Esophagus squamous epithelium (tissue), 5 donors: ENCODE measurements at regions not wholly inside any gene's neighbourhood (a gene's known extent, or its start where the extent isn't known, plus 50 kb on each side); places are given as distances from the start of the nearest gene placed in this dataset.

Experiments
- DNase-seq: peaks from one replicate; lab custom pipeline; 2025; lab: John Stamatoyannopoulos, UW
- H3K27ac ChIP-seq, 4 donors: fragments of 200-600 bp; sonication (generic); one replicate each; pipeline ENCODE4 v1.5.1; 2016 to 2019; ENCODE audit warnings: mild to moderate bottlenecking in 1 of 4
- H3K27me3 ChIP-seq, 4 donors: fragments of 200-600 bp; sonication (generic); 1 replicate in 3 of 4; 2 replicates in 1 of 4; pipeline versions ENCODE4 v1.5.1 to v1.6.0; 2017 to 2021; ENCODE audit warnings: antibody characterized with exemption in 1 of 4
- H3K36me3 ChIP-seq, 3 donors: fragments of 200-600 bp; sonication (generic); one replicate each; pipeline ENCODE4 v1.5.1; 2016 to 2019
- H3K4me1 ChIP-seq, 3 donors: fragments of 200-600 bp; sonication (generic); one replicate each; pipeline ENCODE4 v1.5.1; 2017 to 2019
- H3K4me3 ChIP-seq, 4 donors: fragments of 200-600 bp; sonication (generic); 1 replicate in 3 of 4; 2 replicates in 1 of 4; pipeline ENCODE4 v1.5.1; 2016 to 2019; ENCODE audit warnings: mild to moderate bottlenecking in 2 of 4, moderate library complexity in 1 of 4
- H3K9me3 ChIP-seq, 3 donors: fragments of 200-600 bp; sonication (generic); one replicate each; pipeline ENCODE4 v1.5.1; 2016 to 2019
- POLR2A ChIP-seq, 4 donors: fragments of 450-650 bp; IDR thresholded peaks; one replicate each; pipeline ENCODE4 v1.6.1; 2017; ENCODE audit warnings: antibody characterized with exemption in 4 of 4, mild to moderate bottlenecking in 4 of 4, moderate library complexity in 3 of 4
- WGBS, 2 donors: methylation state at CpG; one replicate each; pipeline ENCODE4 v1.1.5; 2018; 5-methylcytosine and 5-hydroxymethylcytosine counted together
- intact Hi-C: fragments of 100-400 bp; cut with DNase I; formaldehyde crosslinking; loops from one replicate; pipeline ENCODE4 v1.15.0; 2022
- TF ChIP-seq, protein P1 (sequence below), 6 experiments: fragments of 450-650 bp in 4 of 6; fragments of 200-600 bp in 2 of 6; sonication (generic) in 2 of 6; IDR thresholded peaks; one replicate each; pipeline ENCODE4 v1.5.1; 2016 to 2019; ENCODE audit warnings: antibody characterized with exemption in 6 of 6, mild to moderate bottlenecking in 4 of 6, moderate library complexity in 4 of 6
- donor health status: DM: yes; HTN: yes; CAD: no.

- intact Hi-C loops = no loop called here
- no peak for DNase-seq
- Histone ChIP-seq H3K4me3 (no peak overlapping the region), H3K27me3 (no peaks in the 10 kb centered on the region), H3K4me1 (no peaks in the 10 kb centered on the region), H3K9me3 (no peaks in the 10 kb centered on the region), H3K27ac (no peak overlapping the region), H3K36me3 (no peaks in the 10 kb centered on the region)
- TF ChIP-seq POLR2A (IDR thresholded peaks at IDR 0.05) = no peak
- TF ChIP-seq, protein P1, sequence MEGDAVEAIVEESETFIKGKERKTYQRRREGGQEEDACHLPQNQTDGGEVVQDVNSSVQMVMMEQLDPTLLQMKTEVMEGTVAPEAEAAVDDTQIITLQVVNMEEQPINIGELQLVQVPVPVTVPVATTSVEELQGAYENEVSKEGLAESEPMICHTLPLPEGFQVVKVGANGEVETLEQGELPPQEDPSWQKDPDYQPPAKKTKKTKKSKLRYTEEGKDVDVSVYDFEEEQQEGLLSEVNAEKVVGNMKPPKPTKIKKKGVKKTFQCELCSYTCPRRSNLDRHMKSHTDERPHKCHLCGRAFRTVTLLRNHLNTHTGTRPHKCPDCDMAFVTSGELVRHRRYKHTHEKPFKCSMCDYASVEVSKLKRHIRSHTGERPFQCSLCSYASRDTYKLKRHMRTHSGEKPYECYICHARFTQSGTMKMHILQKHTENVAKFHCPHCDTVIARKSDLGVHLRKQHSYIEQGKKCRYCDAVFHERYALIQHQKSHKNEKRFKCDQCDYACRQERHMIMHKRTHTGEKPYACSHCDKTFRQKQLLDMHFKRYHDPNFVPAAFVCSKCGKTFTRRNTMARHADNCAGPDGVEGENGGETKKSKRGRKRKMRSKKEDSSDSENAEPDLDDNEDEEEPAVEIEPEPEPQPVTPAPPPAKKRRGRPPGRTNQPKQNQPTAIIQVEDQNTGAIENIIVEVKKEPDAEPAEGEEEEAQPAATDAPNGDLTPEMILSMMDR (IDR thresholded peaks at IDR 0.05) = no peak
- WGBS, 2 donors = 70 to 89% methylated on average over 1 of the region's 1 CpG
Observed at GRCh38 chr5:155605920-155606319, 592.4 kb downstream of the KIF4B start.

DNA sequence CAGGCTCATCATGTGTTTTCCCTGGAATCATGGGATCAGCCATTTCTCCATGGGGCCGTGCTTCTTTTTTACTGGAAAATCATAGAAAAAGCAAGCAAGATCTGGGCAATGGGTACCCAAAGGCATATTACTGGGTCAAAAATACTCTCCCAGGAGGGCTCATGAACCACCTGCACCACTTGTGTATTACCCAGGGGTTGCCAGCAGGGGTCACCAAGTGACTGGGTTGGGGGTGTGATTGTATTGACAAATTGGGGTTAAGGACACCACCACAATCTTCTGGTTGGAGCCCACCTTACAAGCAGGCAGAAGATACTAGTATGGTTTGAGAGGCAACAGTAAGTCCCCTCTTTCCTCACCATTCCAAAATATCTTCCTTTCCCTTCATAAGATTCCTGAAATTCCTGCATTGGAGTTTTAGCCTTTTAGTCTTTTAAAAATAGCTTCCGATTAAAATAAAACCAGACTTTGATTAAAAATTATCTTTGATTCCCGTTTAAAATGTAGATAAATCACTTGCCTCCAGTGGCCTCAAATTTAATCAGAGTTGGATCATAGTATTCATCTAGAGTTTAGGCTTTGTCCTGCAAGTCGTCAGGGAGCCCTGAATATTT, 603.3 kb downstream of the KIF4B start:
- no peaks in the 10 kb centered on the region for H3K4me1 ChIP-seq
- H3K4me3 ChIP-seq = no peak overlapping the region
- H3K9me3 ChIP-seq = no peaks in the 10 kb centered on the region
- no peaks in the 10 kb centered on the region for H3K36me3 ChIP-seq
- peaks cover 0 to 11% (median 0%) of the 10 kb centered on the region in 4 donors for H3K27me3 ChIP-seq
- intact Hi-C loops = no loop called here
- TF ChIP-seq, protein P1 (IDR thresholded peaks at IDR 0.05) = peak in 5 of 6 experiments; percentile 28 to 60 (median 37)
- no peak for TF ChIP-seq POLR2A (IDR thresholded peaks at IDR 0.05)
- H3K27ac ChIP-seq = no peak overlapping the region
- 51 to 62% methylated on average over 4 of the region's 4 CpGs for WGBS, 2 donors
- no peak for DNase-seq

- peaks cover 0 to 28% (median 0%) of the 10 kb centered on the region in 4 donors for H3K27me3 ChIP-seq
- no peaks in the 10 kb centered on the region for H3K4me1 ChIP-seq
- intact Hi-C loops = no loop called here
- WGBS, 2 donors = 77 to 86% methylated on average over 4 to 5 of the region's 5 CpGs
- TF ChIP-seq, protein P1 (IDR thresholded peaks at IDR 0.05) = no peak
- no peak for TF ChIP-seq POLR2A (IDR thresholded peaks at IDR 0.05)
- no peaks in the 10 kb centered on the region for H3K36me3 ChIP-seq
- no peak for DNase-seq
- no peak overlapping the region for H3K27ac ChIP-seq
- no peak overlapping the region for H3K4me3 ChIP-seq
- no peaks in the 10 kb centered on the region for H3K9me3 ChIP-seq
Observed at GRCh38 chr5:155619688-155620087, 606.1 kb downstream of the KIF4B start.

- H3K27me3 ChIP-seq = peaks cover 0 to 28% (median 0%) of the 10 kb centered on the region in 4 donors
- no peak overlapping the region for H3K4me3 ChIP-seq
- no peak for DNase-seq
- intact Hi-C loops = no loop called here
- 26 to 39% methylated on average over 6 to 7 of the region's 7 CpGs for WGBS, 2 donors
- no peaks in the 10 kb centered on the region for H3K9me3 ChIP-seq
- TF ChIP-seq, protein P1 (IDR thresholded peaks at IDR 0.05) = no peak
- TF ChIP-seq POLR2A (IDR thresholded peaks at IDR 0.05) = no peak
- no peak overlapping the region for H3K27ac ChIP-seq
- H3K4me1 ChIP-seq = no peaks in the 10 kb centered on the region
- no peaks in the 10 kb centered on the region for H3K36me3 ChIP-seq
Observed at GRCh38 chr5:155620821-155621410, 607.4 kb downstream of the KIF4B start.

- no peaks in the 10 kb centered on the region for H3K36me3 ChIP-seq
- TF ChIP-seq, protein P1 (IDR thresholded peaks at IDR 0.05) = no peak
- TF ChIP-seq POLR2A (IDR thresholded peaks at IDR 0.05) = no peak
- no peak overlapping the region for H3K27ac ChIP-seq
Observed at GRCh38 chr5:155624597-155625241, 611.2 kb downstream of the KIF4B start.

More at GRCh38 chr5:155624597-155625241, 611.2 kb downstream of the KIF4B start:
- DNase-seq = no peak
- Histone ChIP-seq H3K27me3 (peaks cover 0 to 28% (median 0%) of the 10 kb centered on the region in 4 donors), H3K4me1 (no peaks in the 10 kb centered on the region), H3K4me3 (no peak overlapping the region), H3K9me3 (no peaks in the 10 kb centered on the region)
- WGBS, 2 donors = 65 to 76% methylated on average over 5 of the region's 5 CpGs
- intact Hi-C loops = no loop called here
